ENCODE measurements at regions not wholly inside any gene's neighbourhood (a gene's known extent, or its start where the extent isn't known, plus 50 kb on each side); places are given as distances from the start of the nearest gene placed in this dataset.

DNA sequence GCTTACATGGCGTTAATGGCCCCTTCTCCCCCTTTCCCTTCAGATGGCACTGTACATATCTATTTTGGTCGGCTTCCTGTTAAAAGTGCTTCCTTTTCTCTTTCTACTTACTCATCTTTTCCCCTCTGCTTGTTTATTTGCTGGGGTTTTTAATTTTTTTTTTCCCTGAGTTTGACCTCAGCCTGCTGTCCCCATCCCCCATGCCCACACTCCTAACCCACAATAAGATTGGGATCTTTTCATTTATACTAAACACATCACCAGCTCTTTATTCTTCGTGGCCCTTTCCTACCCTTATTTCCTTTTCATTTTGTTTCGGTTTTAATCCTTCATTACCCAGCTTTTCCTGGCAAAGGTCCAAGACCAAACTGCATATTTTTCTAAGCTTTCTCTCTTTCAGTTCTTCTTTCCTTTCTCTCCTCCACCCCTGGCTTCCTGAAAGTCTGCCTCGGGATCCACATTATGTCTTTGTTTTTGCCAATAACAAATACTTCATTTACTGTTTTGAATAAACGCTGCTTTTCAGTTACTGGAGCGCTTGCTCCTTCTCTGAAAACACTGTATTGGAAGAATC, 152.0 kb upstream of the USP9X start:
- TF ChIP-seq, protein P1, sequence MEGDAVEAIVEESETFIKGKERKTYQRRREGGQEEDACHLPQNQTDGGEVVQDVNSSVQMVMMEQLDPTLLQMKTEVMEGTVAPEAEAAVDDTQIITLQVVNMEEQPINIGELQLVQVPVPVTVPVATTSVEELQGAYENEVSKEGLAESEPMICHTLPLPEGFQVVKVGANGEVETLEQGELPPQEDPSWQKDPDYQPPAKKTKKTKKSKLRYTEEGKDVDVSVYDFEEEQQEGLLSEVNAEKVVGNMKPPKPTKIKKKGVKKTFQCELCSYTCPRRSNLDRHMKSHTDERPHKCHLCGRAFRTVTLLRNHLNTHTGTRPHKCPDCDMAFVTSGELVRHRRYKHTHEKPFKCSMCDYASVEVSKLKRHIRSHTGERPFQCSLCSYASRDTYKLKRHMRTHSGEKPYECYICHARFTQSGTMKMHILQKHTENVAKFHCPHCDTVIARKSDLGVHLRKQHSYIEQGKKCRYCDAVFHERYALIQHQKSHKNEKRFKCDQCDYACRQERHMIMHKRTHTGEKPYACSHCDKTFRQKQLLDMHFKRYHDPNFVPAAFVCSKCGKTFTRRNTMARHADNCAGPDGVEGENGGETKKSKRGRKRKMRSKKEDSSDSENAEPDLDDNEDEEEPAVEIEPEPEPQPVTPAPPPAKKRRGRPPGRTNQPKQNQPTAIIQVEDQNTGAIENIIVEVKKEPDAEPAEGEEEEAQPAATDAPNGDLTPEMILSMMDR (tag by site-specific recombination; IDR thresholded peaks at IDR 0.05), result no peak
- TF ChIP-seq, protein P2, sequence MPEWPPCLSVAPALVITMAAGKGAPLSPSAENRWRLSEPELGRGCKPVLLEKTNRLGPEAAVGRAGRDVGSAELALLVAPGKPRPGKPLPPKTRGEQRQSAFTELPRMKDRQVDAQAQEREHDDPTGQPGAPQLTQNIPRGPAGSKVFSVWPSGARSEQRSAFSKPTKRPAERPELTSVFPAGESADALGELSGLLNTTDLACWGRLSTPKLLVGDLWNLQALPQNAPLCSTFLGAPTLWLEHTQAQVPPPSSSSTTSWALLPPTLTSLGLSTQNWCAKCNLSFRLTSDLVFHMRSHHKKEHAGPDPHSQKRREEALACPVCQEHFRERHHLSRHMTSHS (tag by site-specific recombination; IDR thresholded peaks at IDR 0.05), result no peak
- TF ChIP-seq ZNF121 (tag by site-specific recombination; IDR thresholded peaks at IDR 0.05) (no peak), SALL2 (tag by site-specific recombination; IDR thresholded peaks at IDR 0.05; ENCODE audit: borderline replicate concordance) (no peak), ZNF223 (tag by site-specific recombination; IDR thresholded peaks at IDR 0.05) (no peak), ZBTB17 (tag by site-specific recombination; IDR thresholded peaks at IDR 0.05) (no peak), ZNF10 (tag by site-specific recombination; IDR thresholded peaks at IDR 0.05) (no peak), REPIN1 (tag by site-specific recombination; IDR thresholded peaks at IDR 0.05; ENCODE audit: low read depth) (no peak), ZNF529 (tag by site-specific recombination; IDR thresholded peaks at IDR 0.05; ENCODE audit: insufficient replicate concordance) (no peak), ZNF19 (tag by site-specific recombination; IDR thresholded peaks at IDR 0.05; ENCODE audit: low read depth) (no peak), BCL11A (tag by site-specific recombination; IDR thresholded peaks at IDR 0.05; ENCODE audit: low read depth) (no peak), ZBTB8A (tag by site-specific recombination; IDR thresholded peaks at IDR 0.05) (no peak)
- TF ChIP-seq, protein P3, sequence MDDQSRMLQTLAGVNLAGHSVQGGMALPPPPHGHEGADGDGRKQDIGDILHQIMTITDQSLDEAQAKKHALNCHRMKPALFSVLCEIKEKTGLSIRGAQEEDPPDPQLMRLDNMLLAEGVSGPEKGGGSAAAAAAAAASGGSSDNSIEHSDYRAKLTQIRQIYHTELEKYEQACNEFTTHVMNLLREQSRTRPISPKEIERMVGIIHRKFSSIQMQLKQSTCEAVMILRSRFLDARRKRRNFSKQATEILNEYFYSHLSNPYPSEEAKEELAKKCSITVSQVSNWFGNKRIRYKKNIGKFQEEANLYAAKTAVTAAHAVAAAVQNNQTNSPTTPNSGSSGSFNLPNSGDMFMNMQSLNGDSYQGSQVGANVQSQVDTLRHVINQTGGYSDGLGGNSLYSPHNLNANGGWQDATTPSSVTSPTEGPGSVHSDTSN (CRISPR knock-in tag; IDR thresholded peaks at IDR 0.05), result no peak
- TF ChIP-seq, protein P4, sequence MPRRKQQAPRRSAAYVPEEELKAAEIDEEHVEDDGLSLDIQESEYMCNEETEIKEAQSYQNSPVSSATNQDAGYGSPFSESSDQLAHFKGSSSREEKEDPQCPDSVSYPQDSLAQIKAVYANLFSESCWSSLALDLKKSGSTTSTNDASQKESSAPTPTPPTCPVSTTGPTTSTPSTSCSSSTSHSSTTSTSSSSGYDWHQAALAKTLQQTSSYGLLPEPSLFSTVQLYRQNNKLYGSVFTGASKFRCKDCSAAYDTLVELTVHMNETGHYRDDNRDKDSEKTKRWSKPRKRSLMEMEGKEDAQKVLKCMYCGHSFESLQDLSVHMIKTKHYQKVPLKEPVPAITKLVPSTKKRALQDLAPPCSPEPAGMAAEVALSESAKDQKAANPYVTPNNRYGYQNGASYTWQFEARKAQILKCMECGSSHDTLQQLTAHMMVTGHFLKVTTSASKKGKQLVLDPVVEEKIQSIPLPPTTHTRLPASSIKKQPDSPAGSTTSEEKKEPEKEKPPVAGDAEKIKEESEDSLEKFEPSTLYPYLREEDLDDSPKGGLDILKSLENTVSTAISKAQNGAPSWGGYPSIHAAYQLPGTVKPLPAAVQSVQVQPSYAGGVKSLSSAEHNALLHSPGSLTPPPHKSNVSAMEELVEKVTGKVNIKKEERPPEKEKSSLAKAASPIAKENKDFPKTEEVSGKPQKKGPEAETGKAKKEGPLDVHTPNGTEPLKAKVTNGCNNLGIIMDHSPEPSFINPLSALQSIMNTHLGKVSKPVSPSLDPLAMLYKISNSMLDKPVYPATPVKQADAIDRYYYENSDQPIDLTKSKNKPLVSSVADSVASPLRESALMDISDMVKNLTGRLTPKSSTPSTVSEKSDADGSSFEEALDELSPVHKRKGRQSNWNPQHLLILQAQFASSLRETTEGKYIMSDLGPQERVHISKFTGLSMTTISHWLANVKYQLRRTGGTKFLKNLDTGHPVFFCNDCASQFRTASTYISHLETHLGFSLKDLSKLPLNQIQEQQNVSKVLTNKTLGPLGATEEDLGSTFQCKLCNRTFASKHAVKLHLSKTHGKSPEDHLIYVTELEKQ (tag by site-specific recombination; IDR thresholded peaks at IDR 0.05; ENCODE audit: borderline replicate concordance), result no peak

Data from HEK293 (cell line).